ENCODE measurements at regions not wholly inside any gene's neighbourhood (a gene's known extent, or its start where the extent isn't known, plus 50 kb on each side); places are given as distances from the start of the nearest gene placed in this dataset.

- no peak for TF ChIP-seq POLR2A (IDR thresholded peaks at IDR 0.05)
- TF ChIP-seq CTCF (IDR thresholded peaks at IDR 0.05), result no peak
Measured at GRCh38 chr18:40925071-40925541, 1029.9 kb upstream of the PIK3C3 start.

All from Peyer's patch (tissue), 4 donors.